ENCODE measurements at regions not wholly inside any gene's neighbourhood (a gene's known extent, or its start where the extent isn't known, plus 50 kb on each side); places are given as distances from the start of the nearest gene placed in this dataset.

GRCh38 chr7:36082910-36083309 is 70.1 kb upstream of the EEPD1 start:
- Histone ChIP-seq H2BK20ac (ENCODE audit: low read depth, low read length, poor library complexity, severe bottlenecking) (no peak overlapping the region), H3K9ac (ENCODE audit: extremely low read depth, insufficient read length, low read length) (no peak overlapping the region), H2AK5ac (ENCODE audit: insufficient read length, low read length) (no peak overlapping the region), H2BK5ac (ENCODE audit: insufficient read length, low read length) (no peak overlapping the region), H4K5ac (ENCODE audit: insufficient read length, low read depth, low read length) (no peak overlapping the region), H4K91ac (ENCODE audit: insufficient read length, low read depth, low read length) (no peak overlapping the region), H2BK15ac (ENCODE audit: low read depth, low read length) (no peak overlapping the region), H3K4me2 (ENCODE audit: insufficient read depth, insufficient read length, low read length) (no peak overlapping the region), H2AFZ (ENCODE audit: low read length) (no peak overlapping the region), H3K23me2 (ENCODE audit: insufficient read length, low read depth, low read length, poor library complexity, severe bottlenecking) (no peaks in the 10 kb centered on the region), H3K9me3 (ENCODE audit: control insufficient read depth, low read depth, low read length) (no peaks in the 10 kb centered on the region), H3K27ac (ENCODE audit: insufficient read length, low read depth, low read length) (no peak overlapping the region), H3K4ac (ENCODE audit: low read depth, low read length) (no peak overlapping the region), H3K23ac (ENCODE audit: insufficient read length, low read depth, low read length) (no peak overlapping the region), H3K14ac (ENCODE audit: insufficient read depth, low read length) (no peak overlapping the region), H3K18ac (ENCODE audit: insufficient read length, low read depth, low read length) (no peak overlapping the region), H4K20me1 (ENCODE audit: control insufficient read depth, insufficient read depth, insufficient read length) (no peaks in the 10 kb centered on the region), H3K79me1 (ENCODE audit: insufficient read depth, low read depth, low read length, poor library complexity, severe bottlenecking) (no peaks in the 10 kb centered on the region), H3T11ph (ENCODE audit: low read length) (no peak overlapping the region), H4K8ac (replicated peaks; ENCODE audit: insufficient read length, low read depth, low read length) (no peak overlapping the region), H2BK12ac (ENCODE audit: insufficient read length, low read depth, low read length) (no peak overlapping the region), H3K27me3 (ENCODE audit: insufficient read depth, low read length) (no peaks in the 10 kb centered on the region), H3K4me1 (ENCODE audit: insufficient read depth, low read length) (no peaks in the 10 kb centered on the region), H3K79me2 (ENCODE audit: insufficient read depth, low read length) (no peaks in the 10 kb centered on the region), H2BK120ac (ENCODE audit: low read depth, low read length, poor library complexity, severe bottlenecking) (no peak overlapping the region), H3K56ac (ENCODE audit: insufficient read length, low read depth, low read length) (no peak overlapping the region)
- H3K27me3 Mint-ChIP-seq (ENCODE audit: low read depth): peaks cover 16% of the 10 kb centered on the region
- peak; percentile 50 for DNase-seq
- peaks cover 0 to 4% (median 0%) of the 10 kb centered on the region in 3 experiments; a peak in 2 of 7 replicates for H3K36me3 Mint-ChIP-seq (ENCODE audit: insufficient read depth in 1 of 3, low read depth in 3 of 3)
- TF ChIP-seq, protein P1, sequence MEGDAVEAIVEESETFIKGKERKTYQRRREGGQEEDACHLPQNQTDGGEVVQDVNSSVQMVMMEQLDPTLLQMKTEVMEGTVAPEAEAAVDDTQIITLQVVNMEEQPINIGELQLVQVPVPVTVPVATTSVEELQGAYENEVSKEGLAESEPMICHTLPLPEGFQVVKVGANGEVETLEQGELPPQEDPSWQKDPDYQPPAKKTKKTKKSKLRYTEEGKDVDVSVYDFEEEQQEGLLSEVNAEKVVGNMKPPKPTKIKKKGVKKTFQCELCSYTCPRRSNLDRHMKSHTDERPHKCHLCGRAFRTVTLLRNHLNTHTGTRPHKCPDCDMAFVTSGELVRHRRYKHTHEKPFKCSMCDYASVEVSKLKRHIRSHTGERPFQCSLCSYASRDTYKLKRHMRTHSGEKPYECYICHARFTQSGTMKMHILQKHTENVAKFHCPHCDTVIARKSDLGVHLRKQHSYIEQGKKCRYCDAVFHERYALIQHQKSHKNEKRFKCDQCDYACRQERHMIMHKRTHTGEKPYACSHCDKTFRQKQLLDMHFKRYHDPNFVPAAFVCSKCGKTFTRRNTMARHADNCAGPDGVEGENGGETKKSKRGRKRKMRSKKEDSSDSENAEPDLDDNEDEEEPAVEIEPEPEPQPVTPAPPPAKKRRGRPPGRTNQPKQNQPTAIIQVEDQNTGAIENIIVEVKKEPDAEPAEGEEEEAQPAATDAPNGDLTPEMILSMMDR (conservative IDR thresholded peaks at IDR 0.05): peak; percentile 45; the same call in 2 of the 3 replicates
- no CpG with 5 or more reads among the region's 5 CpGs for WGBS (ENCODE audit: extremely low coverage, insufficient read length, low lambda C conversion rate)
- H3K4me3 Mint-ChIP-seq: no peak overlapping the region
- no peak overlapping the region for H3K27ac Mint-ChIP-seq
- peaks cover 9 to 16% of the 10 kb centered on the region in 2 experiments for H3K4me1 Mint-ChIP-seq
- H3K9me3 Mint-ChIP-seq: peaks cover 0 to 3% of the 10 kb centered on the region in 2 experiments; a peak in 2 of 5 replicates
